Suprapubic skin (tissue), 3 donors: ENCODE measurements at regions not wholly inside any gene's neighbourhood (a gene's known extent, or its start where the extent isn't known, plus 50 kb on each side); places are given as distances from the start of the nearest gene placed in this dataset.

Experiments used
- POLR2A ChIP-seq, 2 donors: fragments of 450-650 bp; IDR thresholded peaks; one replicate each; pipeline ENCODE4 v1.6.1; 2017; ENCODE audit warnings: antibody characterized with exemption in 2 of 2, mild to moderate bottlenecking in 2 of 2, moderate library complexity in 2 of 2
- TF ChIP-seq, protein P1 (sequence below), 2 donors: fragments of 200-600 bp in 1 of 2; fragments of 450-650 bp in 1 of 2; sonication (generic) in 1 of 2; IDR thresholded peaks; one replicate each; pipeline ENCODE4 v1.5.1; 2016 to 2019; ENCODE audit warnings: antibody characterized with exemption in 2 of 2, mild to moderate bottlenecking in 1 of 2, moderate library complexity in 1 of 2

DNA sequence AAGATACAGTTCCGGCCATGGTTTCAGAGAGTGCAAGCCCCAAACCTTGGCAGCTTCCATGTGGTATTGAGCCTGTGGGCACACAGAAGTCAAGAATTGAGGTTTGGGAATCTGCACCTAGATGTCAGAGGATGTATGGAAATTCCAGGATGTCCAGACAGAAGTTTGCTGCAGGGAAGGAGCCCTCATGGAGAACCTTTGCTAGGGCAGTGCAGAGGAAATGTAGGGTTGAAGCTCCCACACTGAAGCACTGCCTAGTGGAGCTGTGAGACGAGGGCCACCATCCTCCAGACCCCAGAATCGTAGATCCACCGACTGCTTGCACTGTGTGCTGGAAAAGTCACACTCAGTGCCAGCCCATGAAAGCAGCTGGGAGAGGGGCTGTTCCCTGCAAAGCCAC, 267.5 kb downstream of the OGFRL1 start:
- no peak for TF ChIP-seq POLR2A (IDR thresholded peaks at IDR 0.05)
- TF ChIP-seq, protein P1, sequence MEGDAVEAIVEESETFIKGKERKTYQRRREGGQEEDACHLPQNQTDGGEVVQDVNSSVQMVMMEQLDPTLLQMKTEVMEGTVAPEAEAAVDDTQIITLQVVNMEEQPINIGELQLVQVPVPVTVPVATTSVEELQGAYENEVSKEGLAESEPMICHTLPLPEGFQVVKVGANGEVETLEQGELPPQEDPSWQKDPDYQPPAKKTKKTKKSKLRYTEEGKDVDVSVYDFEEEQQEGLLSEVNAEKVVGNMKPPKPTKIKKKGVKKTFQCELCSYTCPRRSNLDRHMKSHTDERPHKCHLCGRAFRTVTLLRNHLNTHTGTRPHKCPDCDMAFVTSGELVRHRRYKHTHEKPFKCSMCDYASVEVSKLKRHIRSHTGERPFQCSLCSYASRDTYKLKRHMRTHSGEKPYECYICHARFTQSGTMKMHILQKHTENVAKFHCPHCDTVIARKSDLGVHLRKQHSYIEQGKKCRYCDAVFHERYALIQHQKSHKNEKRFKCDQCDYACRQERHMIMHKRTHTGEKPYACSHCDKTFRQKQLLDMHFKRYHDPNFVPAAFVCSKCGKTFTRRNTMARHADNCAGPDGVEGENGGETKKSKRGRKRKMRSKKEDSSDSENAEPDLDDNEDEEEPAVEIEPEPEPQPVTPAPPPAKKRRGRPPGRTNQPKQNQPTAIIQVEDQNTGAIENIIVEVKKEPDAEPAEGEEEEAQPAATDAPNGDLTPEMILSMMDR (IDR thresholded peaks at IDR 0.05), result no peak
